ENCODE measurements at regions not wholly inside any gene's neighbourhood (a gene's known extent, or its start where the extent isn't known, plus 50 kb on each side); places are given as distances from the start of the nearest gene placed in this dataset.

DNA sequence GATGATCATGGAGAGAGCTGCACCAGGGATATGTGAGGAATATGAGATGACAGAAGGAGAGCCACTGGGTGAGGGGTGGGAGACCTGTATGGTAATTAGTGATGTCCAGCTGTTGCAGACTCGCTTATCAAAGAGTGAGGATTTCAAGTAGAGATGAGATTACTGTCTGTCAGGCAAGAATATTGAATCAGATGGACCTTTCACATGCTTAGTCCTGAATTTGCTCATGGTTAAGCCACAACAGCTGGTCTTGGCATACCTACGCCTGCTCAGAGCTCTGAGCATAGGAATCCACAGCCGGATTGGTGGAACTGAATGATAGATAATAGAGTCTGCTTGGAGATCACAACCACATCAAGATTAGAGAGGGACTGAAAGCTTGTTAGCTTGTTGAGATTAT, 115.2 kb upstream of the ARHGAP5 start:
- no peak overlapping the region for H3K4me3 ChIP-seq (ENCODE audit: low read length)
- DNase-seq (ENCODE audit: low read depth, low spot score): no peak

DNA sequence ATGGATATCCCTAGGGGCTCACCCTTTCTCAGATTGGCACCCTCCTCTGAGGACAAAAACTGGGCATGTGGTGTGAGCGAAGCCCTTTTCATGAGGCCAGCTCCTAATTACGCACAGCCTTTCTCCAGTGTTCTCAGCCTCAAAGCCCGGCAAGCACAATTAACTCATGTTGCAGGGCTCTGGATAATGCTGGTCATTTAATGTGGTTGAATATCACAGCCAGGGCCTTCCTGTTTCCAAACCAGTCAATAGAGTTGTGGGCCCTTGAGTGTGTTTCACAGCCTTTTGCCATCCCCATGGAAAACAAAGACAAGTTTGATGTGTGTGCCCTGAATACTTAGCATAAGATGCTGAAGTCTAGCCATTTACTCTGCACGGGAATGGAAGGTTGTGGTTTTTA, 114.2 kb upstream of the ARHGAP5 start:
- DNase-seq (ENCODE audit: low read depth, low spot score): no peak
- no peak overlapping the region for H3K4me3 ChIP-seq (ENCODE audit: low read length)

DNA sequence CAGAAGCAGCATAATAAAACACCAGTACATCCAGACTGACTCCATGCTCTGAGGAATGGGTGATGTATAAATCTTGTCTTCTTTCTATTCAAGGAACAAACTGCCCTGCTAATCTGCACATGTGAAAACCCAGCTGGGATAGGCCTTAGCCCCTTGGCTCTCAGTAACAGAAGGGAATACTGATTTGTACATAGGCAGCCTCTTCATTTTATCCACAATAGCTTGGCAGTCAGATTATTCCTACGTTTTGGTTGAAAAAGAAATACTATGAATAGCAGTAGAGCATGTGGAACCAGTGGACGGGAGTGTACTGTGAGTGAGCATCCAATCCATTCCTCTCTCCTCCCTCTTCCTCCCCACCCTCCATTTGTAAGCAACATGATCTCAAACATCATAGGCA, 113.5 kb upstream of the ARHGAP5 start:
- no peak overlapping the region for H3K4me3 ChIP-seq (ENCODE audit: low read length)
- no peak for DNase-seq (ENCODE audit: low read depth, low spot score)

DNA sequence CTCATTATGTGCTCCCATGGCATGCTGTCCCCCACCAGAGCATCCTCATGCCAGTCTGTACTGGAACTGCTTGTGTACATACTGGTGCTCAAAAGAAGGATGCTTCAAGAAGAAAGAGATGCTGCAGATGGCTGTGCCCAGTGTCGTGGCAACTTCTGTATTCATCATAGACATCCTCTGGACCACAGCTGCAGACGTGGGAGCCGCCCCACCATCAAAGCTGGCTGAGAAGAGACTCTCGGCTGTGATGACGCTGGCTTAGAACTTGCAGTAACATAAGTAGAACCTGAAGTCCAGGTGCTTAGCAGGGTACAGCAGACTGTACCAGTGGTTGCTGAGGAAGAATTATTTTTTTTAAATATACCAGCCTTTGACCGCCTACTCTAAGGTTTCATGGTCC, 112.6 kb upstream of the ARHGAP5 start:
- DNase-seq (ENCODE audit: low read depth, low spot score): no peak
- H3K4me3 ChIP-seq (ENCODE audit: low read length): no peak overlapping the region

DNA sequence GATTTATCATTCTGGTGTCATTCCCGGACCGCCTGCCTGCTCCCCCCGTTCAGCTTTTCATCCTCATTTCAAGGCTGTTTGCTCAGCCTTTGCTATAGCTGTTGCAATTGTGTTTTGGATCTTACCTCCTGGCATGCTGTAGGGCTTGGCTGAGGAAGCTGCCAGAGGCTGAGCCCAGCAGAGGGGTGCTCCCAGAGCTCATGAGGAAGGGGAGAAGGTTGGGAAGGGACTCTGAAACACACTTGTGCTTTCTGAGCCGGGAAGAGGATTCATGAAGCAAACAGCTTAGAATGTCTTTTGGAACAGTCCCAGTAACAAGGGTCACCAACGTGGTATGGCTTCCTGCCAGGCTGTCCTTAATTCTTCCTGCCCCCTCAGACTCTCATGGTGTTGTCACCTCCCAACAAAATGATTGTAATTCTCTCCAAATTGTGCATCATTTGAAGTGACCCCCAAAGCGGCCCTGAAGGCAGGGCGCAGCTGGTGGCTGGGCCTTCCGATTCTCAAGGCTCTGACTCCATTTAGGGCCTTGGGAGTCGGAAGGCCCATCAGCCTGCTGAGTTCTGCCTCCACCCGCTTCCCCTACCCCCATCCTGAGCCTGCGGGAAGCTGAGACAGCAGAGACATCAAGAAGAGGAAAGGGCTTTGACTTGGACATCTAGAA, 111.9 kb upstream of the ARHGAP5 start:
- H3K4me3 ChIP-seq (ENCODE audit: low read length): no peak overlapping the region
- no peak for DNase-seq (ENCODE audit: low read depth, low spot score)

DNA sequence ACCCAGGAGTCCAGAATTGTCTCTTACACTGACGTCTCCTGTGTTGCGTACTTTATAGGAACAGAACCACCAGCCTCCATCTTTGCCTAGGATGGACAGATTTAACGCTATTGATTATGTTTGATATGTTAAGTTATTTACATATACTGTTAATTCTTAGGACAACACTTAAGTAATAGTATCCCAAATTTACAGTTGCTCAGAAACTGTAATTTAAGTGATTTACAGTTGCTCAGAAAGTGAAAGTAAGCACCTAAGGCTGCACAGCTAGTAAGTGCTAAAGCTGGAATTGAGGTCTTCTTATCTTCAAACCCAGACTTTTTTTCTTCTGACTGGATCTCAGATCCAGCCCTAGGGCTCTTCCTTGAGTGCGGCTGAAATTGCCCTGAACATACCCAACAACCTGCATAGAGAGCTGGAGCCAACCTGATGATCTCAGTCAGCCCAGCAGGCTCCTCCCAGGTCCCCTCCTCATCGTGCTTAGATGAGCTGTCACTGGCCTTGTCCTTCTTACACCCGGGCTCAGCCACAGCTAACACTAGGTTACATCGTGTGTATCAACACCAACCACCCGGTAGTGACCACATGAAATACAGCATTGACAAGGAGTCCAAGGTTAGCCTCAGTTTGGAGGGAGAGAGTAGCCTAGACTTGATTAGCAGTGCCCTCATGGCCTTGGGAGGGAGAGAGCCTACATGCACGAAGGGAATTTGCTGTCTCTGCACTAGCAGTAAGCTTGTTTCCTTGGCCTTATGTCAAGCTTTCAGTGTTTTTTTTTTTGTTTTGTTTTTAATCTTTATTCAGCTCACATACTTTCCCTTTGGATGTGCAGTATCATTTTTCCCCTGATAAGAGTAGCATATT, 111.1 kb upstream of the ARHGAP5 start:
- no peak overlapping the region for H3K4me3 ChIP-seq (ENCODE audit: low read length)
- no peak for DNase-seq (ENCODE audit: low read depth, low spot score)

DNA sequence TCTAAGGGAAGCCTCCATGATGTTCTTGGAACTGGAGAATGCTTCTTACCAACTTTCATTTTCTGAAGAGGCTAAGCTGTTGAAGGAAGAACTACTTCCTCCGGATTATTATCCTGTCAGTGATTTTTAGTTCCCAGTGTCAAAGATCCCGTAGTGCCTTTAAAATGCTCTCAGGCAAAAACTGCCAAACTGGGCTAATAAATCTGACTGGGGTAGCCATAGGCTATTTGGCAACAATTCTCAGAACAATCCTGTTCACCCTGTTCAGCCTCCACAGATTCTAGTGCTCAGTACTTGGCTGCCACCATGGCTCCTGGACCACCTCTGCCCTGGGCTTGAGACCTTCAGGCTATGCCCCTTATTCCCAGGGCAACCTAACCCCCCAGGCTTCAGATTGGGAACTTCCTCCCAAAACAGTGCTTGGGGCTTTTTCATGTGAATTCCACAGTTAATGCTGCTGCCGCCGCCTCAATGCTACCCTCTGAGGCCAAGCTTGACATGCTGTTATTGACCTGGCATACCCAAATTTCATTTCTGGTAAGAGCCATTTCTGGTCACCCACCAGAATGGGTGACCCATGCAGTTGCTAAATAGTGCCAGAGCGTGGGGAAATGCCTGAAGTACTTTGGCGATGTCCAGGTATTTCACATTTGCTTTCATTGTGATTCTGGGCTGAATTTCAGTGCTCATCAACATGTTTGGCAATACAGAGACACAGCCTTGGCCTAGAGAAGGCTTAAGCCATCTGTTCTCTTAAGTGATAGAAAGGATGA, 110.0 kb upstream of the ARHGAP5 start:
- H3K4me3 ChIP-seq (ENCODE audit: low read length): no peak overlapping the region
- DNase-seq (ENCODE audit: low read depth, low spot score): no peak

DNA sequence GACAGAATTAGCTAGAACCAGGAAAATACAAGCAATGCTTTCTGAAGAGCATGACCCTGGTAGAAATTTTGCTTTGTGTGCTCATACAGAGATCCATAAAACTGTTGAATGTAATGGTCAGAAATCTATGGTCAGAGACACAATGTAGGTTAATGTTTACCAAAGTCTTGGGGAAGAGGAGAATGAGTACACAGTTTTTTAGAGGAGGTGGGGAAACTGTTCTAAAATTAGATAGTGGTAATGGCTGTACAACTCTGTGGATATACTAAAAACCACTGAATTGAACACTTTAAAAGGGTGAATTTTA, 109.5 kb upstream of the ARHGAP5 start:
- no peak for DNase-seq (ENCODE audit: low read depth, low spot score)
- no peak overlapping the region for H3K4me3 ChIP-seq (ENCODE audit: low read length)

DNA sequence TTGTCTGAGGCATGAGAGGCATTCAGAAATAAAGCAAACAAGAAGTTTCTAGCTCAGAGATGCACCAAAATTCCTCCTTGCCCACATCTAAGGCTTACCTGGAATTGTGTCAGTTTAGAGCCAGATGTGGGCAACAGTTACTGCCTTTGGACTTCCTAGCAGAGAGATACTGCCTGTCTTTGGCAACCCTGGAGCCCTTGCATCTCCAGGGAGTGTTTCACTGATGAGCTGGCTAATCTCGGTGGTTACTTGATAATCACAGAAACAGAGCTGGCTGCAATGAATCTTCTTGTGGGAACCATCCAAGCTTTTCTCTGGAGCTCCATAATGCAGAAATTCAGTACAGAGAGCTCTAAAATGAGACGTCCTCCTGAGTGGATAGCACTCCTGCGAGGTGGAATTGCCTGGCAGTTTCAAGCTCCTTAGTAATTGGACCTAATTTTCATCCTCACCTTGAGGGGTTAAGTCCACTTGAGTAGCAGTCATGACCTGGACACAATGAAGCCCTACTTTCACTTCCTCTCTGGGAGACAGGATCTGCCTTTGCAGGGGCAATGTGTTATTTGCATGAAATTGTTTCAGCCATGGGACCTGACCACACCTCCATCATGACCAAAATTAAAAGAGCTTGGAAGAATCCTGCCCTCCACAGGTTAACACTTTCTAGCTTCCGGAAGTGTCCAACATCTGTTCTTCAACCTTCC, 108.8 kb upstream of the ARHGAP5 start:
- no peak for DNase-seq (ENCODE audit: low read depth, low spot score)
- no peak overlapping the region for H3K4me3 ChIP-seq (ENCODE audit: low read length)

DNA sequence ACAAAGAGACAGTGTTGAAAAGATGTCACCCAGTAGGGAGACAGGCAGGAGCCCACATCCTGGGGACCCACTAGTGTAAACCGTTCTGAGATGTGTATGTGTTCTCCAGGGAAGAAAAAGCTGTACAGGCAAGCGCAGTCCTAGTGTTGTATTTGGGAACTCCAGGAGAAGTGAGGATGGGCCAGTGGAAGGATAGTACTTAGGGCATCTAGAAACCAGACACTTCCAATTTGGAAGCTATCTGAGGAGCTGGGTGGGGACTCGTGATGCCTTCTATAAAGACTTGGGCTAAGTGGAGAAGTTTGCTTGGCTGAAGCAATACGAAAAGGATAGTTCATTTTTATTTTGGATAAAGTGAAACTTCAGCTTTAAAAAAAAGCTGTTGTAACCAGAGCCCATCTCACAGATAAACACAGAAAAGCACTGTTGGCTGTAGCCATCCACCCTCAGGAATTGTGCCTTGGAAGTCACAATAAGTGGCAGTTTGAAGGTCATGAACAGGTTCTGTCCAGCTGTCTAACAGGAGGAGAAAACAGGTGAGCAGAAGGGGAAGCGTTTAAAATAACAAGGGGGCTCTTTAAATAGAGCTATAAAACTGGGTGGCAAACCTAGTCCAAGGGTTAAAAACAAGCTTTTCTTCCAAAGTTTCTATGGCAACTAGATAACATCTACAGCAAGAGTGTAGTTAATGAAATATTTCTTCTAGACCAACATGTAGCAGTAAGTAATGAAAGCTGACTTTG, 108.0 kb upstream of the ARHGAP5 start:
- no peak overlapping the region for H3K4me3 ChIP-seq (ENCODE audit: low read length)

DNA sequence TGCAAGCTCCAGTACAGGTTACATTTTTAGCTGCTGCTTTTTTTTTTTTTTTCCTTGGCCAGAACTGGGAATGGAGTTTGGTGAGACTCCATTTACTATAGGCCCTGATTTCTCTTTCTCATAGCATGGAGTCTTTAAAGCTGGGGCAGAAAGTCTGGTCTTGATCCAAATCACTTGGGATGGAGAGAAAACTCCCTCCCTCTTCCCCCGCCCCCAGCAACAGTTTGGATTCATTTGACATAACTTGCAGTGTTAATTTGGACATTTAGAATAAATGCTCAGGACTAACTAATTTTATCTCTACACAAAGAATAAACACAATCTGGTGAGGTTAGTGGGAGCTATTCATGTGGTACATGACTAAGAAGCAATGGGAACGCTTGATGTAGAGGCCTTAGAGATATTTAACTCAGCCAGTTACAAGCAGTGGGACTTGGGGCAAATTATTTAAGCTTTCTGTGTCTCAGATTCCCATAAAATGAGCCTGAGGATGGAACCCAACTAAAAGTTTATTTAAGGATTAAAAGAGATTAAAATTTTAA, 107.3 kb upstream of the ARHGAP5 start:
- H3K4me3 ChIP-seq (ENCODE audit: low read length): no peak overlapping the region
- DNase-seq (ENCODE audit: low read depth, low spot score): no peak

More for the DNA sequence above, 108.0 kb upstream of the ARHGAP5 start:
- no peak for DNase-seq (ENCODE audit: low read depth, low spot score)

DNA sequence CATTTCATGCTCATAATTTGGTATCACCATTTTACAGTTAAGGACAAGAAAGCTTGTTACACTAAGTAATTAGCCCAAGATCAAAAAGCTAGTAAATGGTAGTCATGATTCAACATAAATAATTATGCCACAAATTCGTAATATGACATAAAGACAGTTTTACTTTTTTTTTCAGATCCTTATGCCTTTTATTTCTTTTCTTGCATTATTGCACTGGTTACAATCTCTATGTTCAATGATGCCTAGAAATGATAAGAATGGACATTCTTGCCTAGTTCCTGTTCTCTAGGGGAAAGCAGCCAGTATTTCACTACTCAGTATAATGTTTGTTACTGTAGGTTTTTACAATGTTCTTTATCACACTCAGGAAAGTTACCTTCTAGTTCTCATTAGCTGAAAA, 106.4 kb upstream of the ARHGAP5 start:
- no peak for DNase-seq (ENCODE audit: low read depth, low spot score)
- no peak overlapping the region for H3K4me3 ChIP-seq (ENCODE audit: low read length)

DNA sequence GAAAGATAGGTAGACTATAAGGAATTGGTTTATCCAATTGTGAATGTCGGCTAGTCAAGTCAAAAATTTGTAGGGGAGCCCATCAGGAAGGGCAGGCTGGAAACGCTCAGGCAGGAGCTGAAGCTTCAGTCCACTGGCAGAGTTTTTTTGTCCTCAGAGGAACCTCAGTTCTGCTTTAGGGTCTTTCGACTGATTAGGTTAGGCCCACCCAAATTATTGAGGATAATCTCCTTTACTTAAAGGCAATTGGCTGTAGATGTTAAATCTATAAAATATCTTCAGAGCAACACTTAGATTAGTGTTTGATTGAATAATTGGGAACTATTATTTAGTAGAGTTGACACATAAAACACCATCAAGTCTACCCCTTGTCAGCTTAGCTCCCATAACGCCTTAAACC, 105.5 kb upstream of the ARHGAP5 start:
- DNase-seq (ENCODE audit: low read depth, low spot score): no peak

DNA sequence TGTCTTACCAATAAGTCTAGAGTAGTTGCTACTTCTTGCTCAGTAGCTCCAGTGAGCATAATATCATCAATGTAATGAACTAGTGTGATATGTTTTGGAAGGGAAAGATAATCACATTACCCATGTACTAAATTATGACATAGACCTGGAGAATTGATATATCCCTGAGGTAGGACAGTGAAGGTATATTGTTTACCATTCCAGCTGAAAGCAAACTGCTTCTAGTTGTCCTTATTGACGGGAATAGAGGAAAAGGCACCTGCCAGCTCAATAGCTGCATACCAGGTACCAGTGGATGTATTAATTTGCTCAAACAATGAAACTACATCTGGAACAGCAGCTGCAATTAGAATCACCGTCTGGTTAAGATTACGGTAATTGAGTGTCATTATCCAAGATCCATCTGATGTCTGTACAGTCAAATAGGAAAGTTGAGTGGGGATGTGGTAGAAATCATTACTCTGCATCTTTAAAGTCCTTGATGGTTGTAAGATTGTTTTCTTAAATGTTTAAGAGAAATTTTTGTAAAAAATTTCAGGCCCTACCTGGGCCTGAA, 100.0 kb upstream of the ARHGAP5 start:
- no peak for DNase-seq (ENCODE audit: low read depth, low spot score)
- H3K4me3 ChIP-seq (ENCODE audit: low read length): no peak overlapping the region

More for the DNA sequence above, 105.5 kb upstream of the ARHGAP5 start:
- H3K4me3 ChIP-seq (ENCODE audit: low read length): no peak overlapping the region

DNA sequence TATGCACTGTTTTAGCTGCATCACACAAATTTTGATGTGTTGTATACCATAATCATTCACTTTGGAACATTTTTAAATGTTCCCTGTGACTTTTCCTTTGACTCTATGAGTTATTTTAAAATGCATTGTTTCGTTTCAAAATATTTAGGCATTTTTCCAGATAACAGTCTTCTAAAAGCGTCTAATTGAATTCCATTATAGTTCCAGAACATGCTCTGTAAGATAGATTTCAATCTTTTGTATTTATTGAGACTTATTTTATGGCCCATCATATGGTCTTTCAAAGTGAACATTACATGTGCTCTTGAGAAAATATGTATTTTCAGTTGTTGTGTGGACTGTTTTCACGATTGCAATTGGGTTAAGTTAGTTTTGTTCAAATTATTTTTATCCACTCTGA, 98.7 kb upstream of the ARHGAP5 start:
- no peak for DNase-seq (ENCODE audit: low read depth, low spot score)

DNA sequence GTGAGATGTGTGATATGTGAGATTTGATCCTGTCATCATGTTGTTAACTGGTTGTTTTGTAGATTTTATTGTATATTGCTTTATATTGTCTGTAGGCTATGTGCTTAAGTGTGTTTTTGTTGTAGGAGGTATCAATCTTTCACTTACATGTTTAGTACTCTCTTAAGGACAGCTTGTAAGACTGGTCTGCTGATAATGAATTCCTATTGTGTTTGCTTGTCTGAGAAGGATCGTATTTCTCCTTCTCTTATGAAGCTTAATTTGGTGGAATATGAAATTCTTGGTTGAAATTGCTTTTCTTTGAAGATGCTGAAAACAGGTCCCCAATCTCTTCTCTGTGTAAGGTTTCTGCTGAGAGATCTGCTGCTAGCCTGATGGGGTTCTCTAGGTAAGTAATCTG, 94.5 kb upstream of the ARHGAP5 start:
- H3K4me3 ChIP-seq (ENCODE audit: low read length): no peak overlapping the region
- no peak for DNase-seq (ENCODE audit: low read depth, low spot score)

More for the DNA sequence above, 98.7 kb upstream of the ARHGAP5 start:
- no peak overlapping the region for H3K4me3 ChIP-seq (ENCODE audit: low read length)

DNA sequence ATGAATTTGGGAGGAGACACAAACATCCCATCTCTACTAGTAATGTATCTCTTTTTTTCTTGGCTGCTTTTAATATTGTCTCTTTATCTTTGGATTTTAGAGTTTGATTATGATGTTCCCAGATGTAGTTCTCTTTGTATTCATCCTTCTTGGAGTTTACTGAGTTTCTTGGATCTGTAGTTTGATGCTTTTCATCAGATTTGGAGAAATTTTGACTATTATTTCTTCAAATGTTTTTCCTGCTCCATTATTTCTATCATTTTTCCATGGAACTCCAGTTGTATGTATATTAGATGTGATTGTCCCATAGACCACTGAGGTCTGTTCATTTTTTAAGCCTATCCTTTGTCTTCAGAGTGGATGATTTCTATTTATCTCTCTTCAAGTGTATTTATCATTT, 90.7 kb upstream of the ARHGAP5 start:
- no peak for DNase-seq (ENCODE audit: low read depth, low spot score)
- H3K4me3 ChIP-seq (ENCODE audit: low read length): no peak overlapping the region

DNA sequence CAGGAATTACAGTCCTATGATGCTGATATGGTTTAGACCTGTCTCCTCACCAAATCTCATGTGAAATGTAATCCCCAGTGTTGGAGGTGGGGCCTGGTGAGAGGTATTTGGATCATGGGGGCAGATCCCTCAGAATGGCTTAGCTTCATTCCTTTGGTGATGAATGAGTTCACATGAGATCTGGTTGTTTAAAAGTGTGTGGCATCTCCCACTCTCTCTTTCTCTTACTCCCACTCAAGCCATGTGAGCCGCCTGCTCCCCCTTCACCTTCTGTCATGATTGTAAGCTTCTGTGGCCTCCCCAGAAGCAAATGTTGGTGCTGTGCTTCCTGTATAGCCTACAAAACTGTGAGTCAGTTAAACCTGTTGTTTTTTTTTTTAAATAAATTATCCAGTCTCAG, 89.4 kb upstream of the ARHGAP5 start:
- no peak overlapping the region for H3K4me3 ChIP-seq (ENCODE audit: low read length)
- DNase-seq (ENCODE audit: low read depth, low spot score): no peak

All from Jurkat, Clone E6-1 (cell line).